ENCODE measurements at regions not wholly inside any gene's neighbourhood (a gene's known extent, or its start where the extent isn't known, plus 50 kb on each side); places are given as distances from the start of the nearest gene placed in this dataset.

DNA sequence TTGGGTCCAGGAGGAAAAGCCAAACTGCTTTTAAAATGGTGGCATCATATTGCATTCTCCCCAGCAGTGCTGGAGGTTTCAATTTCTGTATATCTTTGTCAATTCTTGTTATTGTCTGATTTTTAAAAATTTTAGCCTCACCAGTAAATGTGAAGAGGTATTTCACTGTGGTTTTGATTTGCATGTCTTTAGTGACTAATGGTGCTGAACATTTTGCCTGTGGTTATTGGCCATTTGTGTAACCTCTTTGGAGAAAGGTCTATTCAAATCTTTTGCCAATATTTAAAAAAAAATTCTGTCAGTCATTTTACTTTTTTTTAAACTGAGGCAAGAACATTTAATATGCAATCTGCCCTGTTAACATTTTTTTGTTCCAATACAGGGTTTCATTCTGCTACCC lies 322.1 kb downstream of the TLL1 start:
- Histone ChIP-seq H3K9me3 (replicated peaks; ENCODE audit: control insufficient read depth, insufficient read depth, low read depth, low read length) (no peaks in the 10 kb centered on the region), H3K79me2 (ENCODE audit: control insufficient read depth, insufficient read depth, low read length) (no peaks in the 10 kb centered on the region), H2AFZ (ENCODE audit: low read depth, low read length) (no peak overlapping the region), H3K9ac (ENCODE audit: insufficient read depth in 1 of 2, low read depth in 2 of 2, low read length in 2 of 2) (no peak overlapping the region), H3K27me3 (ENCODE audit: control insufficient read depth in 2 of 2, insufficient read depth in 2 of 2, low read length in 2 of 2) (no peaks in the 10 kb centered on the region), H3K4me3 (no peak overlapping the region), H3K27ac (ENCODE audit: extremely low read depth, low read depth, low read length) (no peak overlapping the region), H3K4me1 (replicated peaks in 1 of 2; ENCODE audit: control insufficient read depth in 2 of 2, insufficient read depth in 2 of 2, low read length in 2 of 2) (no peaks in the 10 kb centered on the region), H4K20me1 (replicated peaks; ENCODE audit: control insufficient read depth, insufficient read depth, low read length) (no peaks in the 10 kb centered on the region), H3K4me2 (ENCODE audit: insufficient read depth, low read length) (no peak overlapping the region), H3K9me1 (ENCODE audit: control insufficient read depth, insufficient read depth, low read length) (no peaks in the 10 kb centered on the region), H3K36me3 (ENCODE audit: control insufficient read depth, insufficient read depth, low read length) (no peaks in the 10 kb centered on the region)
- TF ChIP-seq POLR2H (tag; IDR thresholded peaks at IDR 0.05; ENCODE audit: low read depth), result no peak
- TF ChIP-seq KDM4B (IDR thresholded peaks at IDR 0.05; ENCODE audit: borderline replicate concordance in 2 of 2, low read depth in 1 of 2), result no peak
- no peak for TF ChIP-seq GTF2E2 (tag; IDR thresholded peaks at IDR 0.05)
- TF ChIP-seq ZNF584 (CRISPR knock-in tag; IDR thresholded peaks at IDR 0.05; ENCODE audit: low read depth), result no peak
- in situ Hi-C loops (cut with MboI) (no loop called here), intact Hi-C loops (cut with micrococcal nuclease) (no loop called here)
- FAIRE-seq, result no peak
- ChIA-PET CTCF (ENCODE audit: low intra/inter-chr PET ratio) (no interaction called here), POLR2A (no interaction called here)
- BruUV-seq (replicated peaks), result no TSS peak
- no peak for ATAC-seq
- DNase-seq (ENCODE audit: extremely low read depth in 1 of 4, low spot score in 3 of 4), result no peak

DNA sequence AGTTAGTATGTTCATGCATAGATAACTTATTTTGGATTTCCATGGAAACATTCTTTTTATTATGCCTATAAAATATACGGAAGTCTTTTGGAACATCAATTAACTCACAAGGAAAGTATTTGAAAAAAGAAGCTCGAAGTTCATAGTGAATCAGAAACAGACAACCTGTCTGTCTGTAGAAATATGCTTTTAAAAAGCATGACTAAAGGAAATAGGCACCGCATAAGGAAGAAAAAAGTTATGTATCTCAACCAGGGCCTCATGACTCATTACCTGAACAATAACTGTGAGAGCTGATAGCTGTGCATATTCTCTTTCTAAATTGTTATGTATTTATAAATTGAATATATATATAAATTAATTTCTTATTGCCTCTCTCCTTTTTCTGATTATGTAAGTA lies 324.1 kb downstream of the TLL1 start:
- Histone ChIP-seq H2AFZ (ENCODE audit: low read depth, low read length) (no peak overlapping the region), H3K36me3 (ENCODE audit: control insufficient read depth, insufficient read depth, low read length) (no peaks in the 10 kb centered on the region), H3K27me3 (ENCODE audit: control insufficient read depth in 2 of 2, insufficient read depth in 2 of 2, low read length in 2 of 2) (no peaks in the 10 kb centered on the region), H3K79me2 (ENCODE audit: control insufficient read depth, insufficient read depth, low read length) (no peaks in the 10 kb centered on the region), H3K9ac (ENCODE audit: insufficient read depth in 1 of 2, low read depth in 2 of 2, low read length in 2 of 2) (no peak overlapping the region), H3K4me3 (no peak overlapping the region), H3K27ac (ENCODE audit: extremely low read depth, low read depth, low read length) (no peak overlapping the region), H3K9me1 (ENCODE audit: control insufficient read depth, insufficient read depth, low read length) (no peaks in the 10 kb centered on the region), H4K20me1 (replicated peaks; ENCODE audit: control insufficient read depth, insufficient read depth, low read length) (no peaks in the 10 kb centered on the region), H3K4me2 (ENCODE audit: insufficient read depth, low read length) (no peak overlapping the region), H3K4me1 (replicated peaks in 1 of 2; ENCODE audit: control insufficient read depth in 2 of 2, insufficient read depth in 2 of 2, low read length in 2 of 2) (no peaks in the 10 kb centered on the region), H3K9me3 (replicated peaks; ENCODE audit: control insufficient read depth, insufficient read depth, low read depth, low read length) (no peaks in the 10 kb centered on the region)
- intact Hi-C loops (cut with micrococcal nuclease) (no loop called here), in situ Hi-C loops (cut with MboI) (no loop called here)
- 9% methylated on average over 3 of the region's 3 CpGs for WGBS (ENCODE audit: insufficient coverage, low coverage, missing lambda C conversion rate)
- ATAC-seq (no peak), FAIRE-seq (no peak), DNase-seq (ENCODE audit: extremely low read depth in 1 of 4, low spot score in 3 of 4) (no peak)
- BruUV-seq (replicated peaks), result no TSS peak
- POLR2A ChIA-PET, result no interaction called here
- CTCF ChIA-PET (ENCODE audit: low intra/inter-chr PET ratio), result no interaction called here
- TF ChIP-seq COPS2 (conservative IDR thresholded peaks at IDR 0.05) (no peak), PHB (CRISPR knock-in tag; IDR thresholded peaks at IDR 0.05) (no peak), KDM2B (CRISPR knock-in tag; IDR thresholded peaks at IDR 0.05) (no peak), SIRT6 (IDR thresholded peaks at IDR 0.05; ENCODE audit: low read depth, low read length) (no peak), SMARCC2 (IDR thresholded peaks at IDR 0.05; ENCODE audit: low read depth) (no peak), TAF9B (IDR thresholded peaks at IDR 0.05; ENCODE audit: partially characterized antibody) (no peak), RBFOX2 (IDR thresholded peaks at IDR 0.05; ENCODE audit: low read depth, low read length) (no peak), POLR3A (IDR thresholded peaks at IDR 0.05; ENCODE audit: borderline replicate concordance, extremely low read depth, insufficient read depth, insufficient read length) (no peak), ZNF174 (CRISPR knock-in tag; IDR thresholded peaks at IDR 0.05) (no peak)
- TF ChIP-seq, protein P1, sequence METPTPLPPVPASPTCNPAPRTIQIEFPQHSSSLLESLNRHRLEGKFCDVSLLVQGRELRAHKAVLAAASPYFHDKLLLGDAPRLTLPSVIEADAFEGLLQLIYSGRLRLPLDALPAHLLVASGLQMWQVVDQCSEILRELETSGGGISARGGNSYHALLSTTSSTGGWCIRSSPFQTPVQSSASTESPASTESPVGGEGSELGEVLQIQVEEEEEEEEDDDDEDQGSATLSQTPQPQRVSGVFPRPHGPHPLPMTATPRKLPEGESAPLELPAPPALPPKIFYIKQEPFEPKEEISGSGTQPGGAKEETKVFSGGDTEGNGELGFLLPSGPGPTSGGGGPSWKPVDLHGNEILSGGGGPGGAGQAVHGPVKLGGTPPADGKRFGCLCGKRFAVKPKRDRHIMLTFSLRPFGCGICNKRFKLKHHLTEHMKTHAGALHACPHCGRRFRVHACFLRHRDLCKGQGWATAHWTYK (CRISPR knock-in tag; IDR thresholded peaks at IDR 0.05), result no peak
- TF ChIP-seq, protein P2, sequence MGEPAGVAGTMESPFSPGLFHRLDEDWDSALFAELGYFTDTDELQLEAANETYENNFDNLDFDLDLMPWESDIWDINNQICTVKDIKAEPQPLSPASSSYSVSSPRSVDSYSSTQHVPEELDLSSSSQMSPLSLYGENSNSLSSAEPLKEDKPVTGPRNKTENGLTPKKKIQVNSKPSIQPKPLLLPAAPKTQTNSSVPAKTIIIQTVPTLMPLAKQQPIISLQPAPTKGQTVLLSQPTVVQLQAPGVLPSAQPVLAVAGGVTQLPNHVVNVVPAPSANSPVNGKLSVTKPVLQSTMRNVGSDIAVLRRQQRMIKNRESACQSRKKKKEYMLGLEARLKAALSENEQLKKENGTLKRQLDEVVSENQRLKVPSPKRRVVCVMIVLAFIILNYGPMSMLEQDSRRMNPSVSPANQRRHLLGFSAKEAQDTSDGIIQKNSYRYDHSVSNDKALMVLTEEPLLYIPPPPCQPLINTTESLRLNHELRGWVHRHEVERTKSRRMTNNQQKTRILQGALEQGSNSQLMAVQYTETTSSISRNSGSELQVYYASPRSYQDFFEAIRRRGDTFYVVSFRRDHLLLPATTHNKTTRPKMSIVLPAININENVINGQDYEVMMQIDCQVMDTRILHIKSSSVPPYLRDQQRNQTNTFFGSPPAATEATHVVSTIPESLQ (CRISPR knock-in tag; IDR thresholded peaks at IDR 0.05), result no peak
